HG03064 (cell line): ENCODE measurements at regions not wholly inside any gene's neighbourhood (a gene's known extent, or its start where the extent isn't known, plus 50 kb on each side); places are given as distances from the start of the nearest gene placed in this dataset.
"Not testable (repeated sequence)": the region's sequence is repeated elsewhere in the genome, so short reads cannot be mapped to it uniquely, and the experiment has no call there.

Source experiments
- ATAC-seq: cut with Tn5 transposase; IDR thresholded peaks from one replicate; pipeline ENCODE4 v1.9.1; 2021; ENCODE audit warnings: low read depth; ENCODE audit not compliant: unreplicated experiment

DNA sequence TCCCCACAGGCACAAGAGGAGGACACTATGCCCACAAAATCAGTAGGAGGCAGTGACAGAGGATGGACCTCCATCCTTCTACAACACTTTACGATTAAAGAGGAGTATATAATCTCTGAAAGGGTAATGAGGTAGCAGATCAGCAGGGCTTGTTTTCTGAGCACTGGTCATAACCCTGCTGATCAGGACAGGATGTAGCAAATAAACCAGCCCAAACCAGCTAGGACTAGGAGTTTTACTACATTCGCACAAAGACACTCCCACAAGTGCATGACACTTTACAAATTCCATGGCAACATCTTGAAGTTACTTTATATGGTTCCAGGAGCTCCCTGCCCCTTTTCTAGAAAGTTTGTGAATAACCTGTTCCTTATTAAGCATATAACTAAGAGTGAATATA lies 73.3 kb upstream of the CHD6 start:
- no peak for ATAC-seq

DNA sequence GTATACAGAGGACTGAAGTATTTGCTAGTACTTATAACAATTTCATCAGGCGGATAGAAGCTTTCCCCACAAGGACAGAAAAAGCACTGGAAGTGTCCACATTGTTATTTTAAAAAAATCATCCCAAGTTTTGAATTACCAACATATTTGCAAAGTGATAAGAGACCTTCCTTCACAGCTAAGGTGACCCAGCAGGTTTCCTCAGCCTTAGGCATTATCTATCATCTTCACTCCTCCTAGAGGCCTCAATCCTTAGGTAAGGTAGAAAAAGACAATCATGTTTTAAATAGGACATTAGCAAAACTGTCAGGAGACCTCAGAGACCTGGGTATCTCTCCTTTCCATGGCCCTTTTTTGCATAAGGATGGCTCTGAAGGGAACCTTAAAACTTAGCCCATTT lies 72.5 kb upstream of the CHD6 start:
- ATAC-seq: no peak

DNA sequence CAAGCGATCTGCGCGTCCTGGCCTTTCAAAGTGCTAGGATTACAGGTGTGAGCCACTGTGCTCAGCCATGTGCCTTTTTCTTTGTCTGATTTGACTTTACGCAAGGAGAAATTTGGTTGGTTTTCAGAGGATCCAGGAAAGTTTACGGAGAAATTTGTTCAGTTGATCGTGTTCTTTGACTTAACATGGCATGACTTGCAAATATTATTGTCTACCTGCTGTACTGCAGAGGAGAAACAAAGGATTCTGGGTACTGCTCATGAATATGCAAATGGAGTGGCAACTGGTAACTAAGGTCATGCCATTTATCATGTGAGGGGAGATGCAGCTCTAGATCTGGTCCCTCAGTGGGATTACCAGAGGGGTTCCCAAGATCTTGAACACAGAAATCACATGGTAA lies 68.8 kb upstream of the CHD6 start:
- ATAC-seq: no peak

DNA sequence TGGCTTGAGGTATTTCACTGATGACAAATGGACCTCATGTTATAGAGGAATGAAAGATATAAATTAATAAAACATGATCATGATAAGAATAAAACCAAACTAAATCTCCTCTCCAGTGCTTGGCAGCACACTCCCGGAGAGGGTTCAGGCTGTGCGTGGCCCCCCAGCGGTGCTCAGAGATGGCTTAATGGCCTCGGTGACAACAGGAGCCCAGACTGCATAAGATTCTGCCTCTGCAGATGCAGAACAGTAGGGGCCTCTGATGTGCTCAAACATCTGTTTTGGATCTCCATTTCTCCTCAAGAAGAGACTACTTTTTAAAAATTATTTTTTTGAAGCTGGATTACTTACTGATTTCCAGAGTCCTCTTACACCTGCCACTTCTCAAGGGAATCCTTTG lies 67.0 kb upstream of the CHD6 start:
- ATAC-seq: not testable (repeated sequence)

DNA sequence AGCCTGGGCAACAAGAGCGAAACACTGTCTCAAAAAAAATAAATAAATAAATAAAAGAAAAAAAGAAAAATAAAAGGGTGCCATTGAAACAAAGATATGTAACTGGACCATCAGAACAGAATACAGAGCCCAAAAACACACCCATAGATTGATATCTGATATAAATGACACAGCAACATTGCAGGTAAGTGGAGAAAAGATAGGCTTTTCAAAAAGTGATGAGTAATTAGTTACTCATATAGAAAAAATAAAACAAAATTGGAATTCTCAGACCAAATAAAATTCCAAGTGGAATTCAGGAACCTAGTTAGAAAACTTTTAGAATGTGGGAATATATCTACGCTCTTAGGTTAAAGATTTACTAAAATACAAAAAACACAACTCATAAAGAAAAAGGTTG lies 60.6 kb upstream of the CHD6 start:
- ATAC-seq: no peak

DNA sequence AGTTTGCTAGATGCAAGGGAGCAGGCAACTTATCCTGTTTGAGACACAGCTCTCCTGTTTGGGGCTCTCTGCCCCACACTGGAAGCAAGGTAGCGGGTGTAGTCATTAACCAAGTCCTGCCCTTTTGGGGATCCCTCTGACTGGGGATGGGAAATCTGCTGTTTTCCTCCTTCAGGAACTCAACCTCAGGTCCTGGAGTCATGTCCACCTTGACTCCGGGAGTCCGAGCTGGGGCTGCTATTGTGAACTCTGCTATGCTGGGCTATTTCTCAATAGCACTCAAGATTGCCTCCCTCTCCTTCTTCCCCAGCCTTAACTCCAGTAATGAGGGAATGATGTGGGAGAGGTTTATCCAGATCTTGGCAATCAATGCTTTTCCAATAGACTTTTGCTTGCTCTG lies 54.1 kb upstream of the CHD6 start:
- ATAC-seq: no peak

DNA sequence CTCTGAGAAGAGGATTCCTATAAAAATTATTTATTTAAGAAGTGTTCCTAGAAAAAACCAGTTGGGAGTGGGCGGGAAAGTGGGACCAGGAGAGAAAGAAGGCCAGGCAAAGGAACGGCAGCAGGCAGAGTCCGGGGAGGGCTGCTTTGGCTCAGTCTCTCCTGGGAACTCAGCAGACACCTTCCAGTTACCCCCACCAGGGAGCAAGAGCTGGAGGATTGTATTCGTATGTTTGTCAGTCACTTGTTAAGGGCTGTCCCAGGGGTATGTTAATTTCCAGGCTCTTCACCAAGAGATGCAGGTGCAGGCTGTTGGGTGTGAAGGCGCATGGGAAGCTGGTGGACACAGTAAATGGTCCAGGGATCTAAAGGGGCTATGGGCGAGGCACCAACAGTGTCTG lies 53.0 kb upstream of the CHD6 start:
- no peak for ATAC-seq

DNA sequence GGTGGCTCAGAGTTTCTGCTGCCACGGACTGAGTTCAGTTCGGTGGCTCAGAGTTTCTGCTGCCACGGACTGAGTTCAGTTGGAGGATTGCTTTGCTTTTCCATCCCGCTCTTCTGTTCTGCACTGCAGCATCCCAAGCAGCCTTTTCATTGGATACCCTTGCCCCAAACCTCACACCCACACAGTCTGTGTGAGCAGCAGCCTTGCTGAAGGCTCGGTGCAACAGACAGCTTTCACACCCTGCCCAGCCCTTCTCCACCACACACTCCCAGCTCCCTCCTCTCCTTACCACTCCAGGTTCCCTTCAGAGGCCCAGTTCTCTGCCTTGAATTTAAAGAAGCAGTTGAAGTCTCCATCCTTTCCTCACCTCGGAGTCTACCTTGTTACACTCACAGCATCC lies 52.5 kb upstream of the CHD6 start:
- no peak for ATAC-seq

DNA sequence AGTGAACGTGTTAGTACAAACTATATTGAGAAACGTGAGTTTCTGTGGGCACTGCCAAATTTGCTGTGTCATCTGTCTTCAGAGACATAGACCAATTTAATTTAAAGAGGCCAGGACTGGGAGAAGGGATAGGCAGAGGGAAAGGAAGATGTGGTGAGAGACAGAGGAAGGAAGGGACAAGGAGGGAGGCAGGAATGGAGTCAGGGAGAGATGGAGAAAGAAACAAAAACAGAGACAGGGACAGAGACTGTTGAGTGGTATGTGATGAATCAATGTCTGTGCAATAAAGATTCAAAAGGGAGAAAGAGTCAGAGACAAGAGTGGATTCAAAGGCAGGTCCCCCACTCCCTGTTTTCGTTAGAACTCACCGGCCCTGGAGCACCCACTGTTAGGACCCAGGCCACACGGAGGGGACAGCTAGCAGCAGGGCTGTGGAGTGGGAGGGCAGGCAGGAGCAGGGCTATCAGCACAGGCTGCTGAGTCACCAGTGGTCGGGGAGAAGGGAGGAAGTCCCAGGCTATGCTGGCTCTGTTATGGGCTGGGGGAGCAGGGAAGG lies 51.6 kb upstream of the CHD6 start:
- ATAC-seq: no peak

DNA sequence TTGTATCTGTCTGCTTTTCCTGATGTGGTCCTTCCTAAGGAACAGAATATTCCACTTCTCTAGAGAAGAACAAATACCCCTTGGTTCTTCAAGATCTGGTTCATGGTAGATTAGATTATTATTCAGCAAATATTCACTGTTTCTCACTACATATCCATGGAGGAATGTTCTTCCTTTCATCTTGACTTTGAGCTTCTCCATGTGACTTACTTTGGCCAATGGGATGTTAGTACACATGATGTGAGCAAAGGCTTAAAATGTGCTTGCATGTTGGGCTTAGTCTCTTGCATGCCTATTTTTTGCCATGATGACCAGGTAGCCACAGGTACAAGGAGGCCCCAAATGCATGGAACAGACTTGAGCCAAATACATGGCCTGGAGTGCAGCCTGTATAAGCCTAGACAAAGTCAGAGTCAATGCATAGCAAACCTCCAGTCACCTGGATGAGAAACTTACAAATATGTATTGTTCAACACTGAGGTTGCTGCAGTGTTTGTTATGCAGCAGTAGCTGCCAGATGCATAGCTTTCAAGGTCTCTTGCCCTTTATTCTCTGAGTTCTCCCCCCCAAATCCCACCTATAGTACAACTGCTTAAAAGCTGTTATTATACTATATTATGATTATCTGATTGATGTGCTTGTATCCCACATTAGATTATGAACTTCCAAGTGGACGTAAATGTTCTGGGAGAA lies 50.0 kb upstream of the CHD6 start:
- ATAC-seq: no peak
